Astrocyte (in vitro differentiated cells and primary cell): ENCODE measurements at regions not wholly inside any gene's neighbourhood (a gene's known extent, or its start where the extent isn't known, plus 50 kb on each side); places are given as distances from the start of the nearest gene placed in this dataset.

Experiments used
- DNase-seq: peaks from one replicate; pipeline ENCODE4 v3.0.0-alpha.2; 2010; ENCODE audit warnings: low read depth
- FAIRE-seq: peaks from 2 replicates; lab custom pipeline; 2011; peaks lifted over from hg19 to GRCh38; lab: Jason Lieb, UNC
- H2AFZ ChIP-seq: 2 replicates; pipeline ENCODE4 v1.6.0; 2012; ENCODE audit warnings: low read depth, low read length, inconsistent platforms
- H3K27ac ChIP-seq: 2 replicates; pipeline ENCODE4 v1.5.1; 2011; ENCODE audit warnings: low read depth, low read length, inconsistent platforms
- H3K27me3 ChIP-seq: 2 replicates; pipeline ENCODE4 v1.6.0; 2011; ENCODE audit warnings: low read length, inconsistent platforms; ENCODE audit not compliant: insufficient read depth
- H3K36me3 ChIP-seq: 2 replicates; pipeline ENCODE4 v1.5.1; 2011; ENCODE audit warnings: low read length, inconsistent platforms; ENCODE audit not compliant: insufficient read depth
- H3K4me1 ChIP-seq: 2 replicates; pipeline ENCODE4 v1.5.1; 2011; ENCODE audit warnings: low read length, inconsistent platforms; ENCODE audit not compliant: insufficient read depth
- H3K4me2 ChIP-seq: 2 replicates; pipeline ENCODE4 v1.6.0; 2012; ENCODE audit warnings: low read length, inconsistent platforms
- H3K4me3 ChIP-seq: 2 replicates; pipeline ENCODE4 v1.5.1; 2011; ENCODE audit warnings: low read depth, mild to moderate bottlenecking, low read length, inconsistent platforms; ENCODE audit not compliant: insufficient read depth
- H3K79me2 ChIP-seq: 2 replicates; pipeline ENCODE4 v1.6.0; 2012; ENCODE audit warnings: mild to moderate bottlenecking, low read length, inconsistent platforms; ENCODE audit not compliant: insufficient read depth
- H3K9ac ChIP-seq: 2 replicates; pipeline ENCODE4 v1.6.0; 2012; ENCODE audit warnings: mild to moderate bottlenecking, low read length, inconsistent platforms
- H3K9me3 ChIP-seq: 2 replicates; pipeline ENCODE4 v1.5.1; 2012; ENCODE audit warnings: low read depth, mild to moderate bottlenecking, low read length, inconsistent platforms; ENCODE audit not compliant: insufficient read depth
- H4K20me1 ChIP-seq: 2 replicates; pipeline ENCODE4 v1.6.0; 2012; ENCODE audit warnings: low read length, inconsistent platforms; ENCODE audit not compliant: insufficient read depth
- H3K27ac Mint-ChIP-seq: one replicate; pipeline ENCODE4 v1.8.0; 2021; ENCODE audit warnings: mild to moderate bottlenecking, mixed read lengths; ENCODE audit not compliant: unreplicated experiment
- H3K27me3 Mint-ChIP-seq: one replicate; pipeline ENCODE4 v1.8.0; 2021; ENCODE audit warnings: low read depth, mixed read lengths; ENCODE audit not compliant: unreplicated experiment
- H3K36me3 Mint-ChIP-seq: one replicate; pipeline ENCODE4 v1.8.0; 2021; ENCODE audit warnings: low read depth, mixed read lengths; ENCODE audit not compliant: unreplicated experiment
- H3K4me1 Mint-ChIP-seq: one replicate; pipeline ENCODE4 v1.8.0; 2021; ENCODE audit warnings: low read depth, mixed read lengths; ENCODE audit not compliant: unreplicated experiment
- H3K4me3 Mint-ChIP-seq: one replicate; pipeline ENCODE4 v1.8.0; 2021; ENCODE audit warnings: mild to moderate bottlenecking, moderate library complexity, mixed read lengths; ENCODE audit not compliant: unreplicated experiment
- H3K9me3 Mint-ChIP-seq: one replicate; pipeline ENCODE4 v1.8.0; 2021; ENCODE audit warnings: mild to moderate bottlenecking, mixed read lengths; ENCODE audit not compliant: unreplicated experiment
- EZH2 ChIP-seq: IDR thresholded peaks from 2 replicates; pipeline ENCODE4 v1.6.1; 2012; ENCODE audit warnings: mild to moderate bottlenecking, low read length, inconsistent platforms; ENCODE audit not compliant: insufficient read depth
- TF ChIP-seq, protein P1 (sequence below): IDR thresholded peaks from 2 replicates; pipeline ENCODE4 v1.5.1; 2011; ENCODE audit warnings: low read depth, mild to moderate bottlenecking, inconsistent platforms, low read length, moderate library complexity; ENCODE audit not compliant: insufficient read depth

DNA sequence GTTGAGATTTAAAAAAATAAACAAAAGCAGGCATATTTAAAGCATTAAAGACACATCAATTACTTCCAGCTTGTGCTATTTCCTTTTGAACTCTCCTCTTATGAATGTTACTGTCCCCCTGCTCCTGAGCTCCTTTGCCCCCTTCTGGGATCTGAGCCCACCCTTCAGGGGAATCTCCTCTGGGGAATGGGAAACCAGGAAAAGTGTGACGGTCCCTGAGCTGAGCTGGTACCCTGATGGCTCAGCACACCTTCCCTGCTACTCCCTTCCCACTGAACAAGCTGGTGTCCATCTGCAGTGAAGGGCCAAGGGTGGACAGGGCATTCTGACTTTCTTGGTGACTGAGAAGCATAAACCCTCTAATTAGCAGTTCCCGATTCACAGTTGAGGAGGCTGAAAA is 356.3 kb downstream of the PTEN start:
- Histone ChIP-seq H3K4me2 (no peak overlapping the region), H3K4me3 (no peak overlapping the region), H3K27ac (no peak overlapping the region), H3K27me3 (no peaks in the 10 kb centered on the region), H3K9ac (no peak overlapping the region), H3K79me2 (no peaks in the 10 kb centered on the region), H3K9me3 (no peaks in the 10 kb centered on the region), H3K4me1 (no peaks in the 10 kb centered on the region), H3K36me3 (no peaks in the 10 kb centered on the region), H4K20me1 (no peaks in the 10 kb centered on the region), H2AFZ (no peak overlapping the region)
- H3K27me3 Mint-ChIP-seq: peaks cover 4% of the 10 kb centered on the region
- H3K27ac Mint-ChIP-seq: no peak overlapping the region
- no peaks in the 10 kb centered on the region for H3K4me1 Mint-ChIP-seq
- FAIRE-seq (no peak), DNase-seq (no peak)
- no peaks in the 10 kb centered on the region for H3K9me3 Mint-ChIP-seq
- H3K36me3 Mint-ChIP-seq: no peaks in the 10 kb centered on the region
- TF ChIP-seq, protein P1, sequence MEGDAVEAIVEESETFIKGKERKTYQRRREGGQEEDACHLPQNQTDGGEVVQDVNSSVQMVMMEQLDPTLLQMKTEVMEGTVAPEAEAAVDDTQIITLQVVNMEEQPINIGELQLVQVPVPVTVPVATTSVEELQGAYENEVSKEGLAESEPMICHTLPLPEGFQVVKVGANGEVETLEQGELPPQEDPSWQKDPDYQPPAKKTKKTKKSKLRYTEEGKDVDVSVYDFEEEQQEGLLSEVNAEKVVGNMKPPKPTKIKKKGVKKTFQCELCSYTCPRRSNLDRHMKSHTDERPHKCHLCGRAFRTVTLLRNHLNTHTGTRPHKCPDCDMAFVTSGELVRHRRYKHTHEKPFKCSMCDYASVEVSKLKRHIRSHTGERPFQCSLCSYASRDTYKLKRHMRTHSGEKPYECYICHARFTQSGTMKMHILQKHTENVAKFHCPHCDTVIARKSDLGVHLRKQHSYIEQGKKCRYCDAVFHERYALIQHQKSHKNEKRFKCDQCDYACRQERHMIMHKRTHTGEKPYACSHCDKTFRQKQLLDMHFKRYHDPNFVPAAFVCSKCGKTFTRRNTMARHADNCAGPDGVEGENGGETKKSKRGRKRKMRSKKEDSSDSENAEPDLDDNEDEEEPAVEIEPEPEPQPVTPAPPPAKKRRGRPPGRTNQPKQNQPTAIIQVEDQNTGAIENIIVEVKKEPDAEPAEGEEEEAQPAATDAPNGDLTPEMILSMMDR: no peak
- TF ChIP-seq EZH2: no peak
- no peak overlapping the region for H3K4me3 Mint-ChIP-seq

- H3K36me3 ChIP-seq: no peaks in the 10 kb centered on the region
- no peak overlapping the region for H3K4me3 ChIP-seq
- H3K4me2 ChIP-seq: no peak overlapping the region
- DNase-seq (no peak), FAIRE-seq (no peak)
- Mint-ChIP-seq H3K4me3 (no peak overlapping the region), H3K27me3 (peaks cover 4% of the 10 kb centered on the region), H3K4me1 (no peaks in the 10 kb centered on the region), H3K27ac (no peak overlapping the region), H3K9me3 (no peaks in the 10 kb centered on the region), H3K36me3 (no peaks in the 10 kb centered on the region)
- no peaks in the 10 kb centered on the region for H3K79me2 ChIP-seq
- H3K9me3 ChIP-seq: no peaks in the 10 kb centered on the region
- no peaks in the 10 kb centered on the region for H3K4me1 ChIP-seq
- H2AFZ ChIP-seq: no peak overlapping the region
- H4K20me1 ChIP-seq: no peaks in the 10 kb centered on the region
- no peak overlapping the region for H3K9ac ChIP-seq
- TF ChIP-seq, protein P1: no peak
- TF ChIP-seq EZH2: no peak
- no peak overlapping the region for H3K27ac ChIP-seq
- no peaks in the 10 kb centered on the region for H3K27me3 ChIP-seq
Measured at GRCh38 chr10:88221010-88221973, 357.9 kb downstream of the PTEN start.

DNA sequence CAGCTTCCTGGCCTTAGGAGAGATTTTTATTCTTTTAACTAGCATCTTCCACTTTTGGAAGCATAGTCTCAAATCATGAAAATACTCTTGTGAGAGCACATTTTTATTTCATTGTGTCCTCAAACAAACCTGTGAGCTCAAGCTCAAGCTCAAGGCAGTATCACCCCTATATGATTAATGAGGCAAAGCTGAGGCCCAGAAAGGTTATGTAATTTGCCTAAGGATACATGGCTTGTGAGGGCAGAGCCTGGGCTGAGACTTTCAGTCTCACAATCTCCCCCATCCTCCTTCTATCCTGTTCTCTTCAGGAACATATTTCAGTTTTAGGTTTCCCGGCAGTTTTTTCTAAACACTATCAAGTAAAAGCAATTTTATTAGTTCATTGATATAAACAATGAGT is 359.5 kb downstream of the PTEN start:
- no peak for FAIRE-seq
- H3K4me2 ChIP-seq: no peak overlapping the region
- no peak for DNase-seq
- H3K4me3 Mint-ChIP-seq: no peak overlapping the region
- no peaks in the 10 kb centered on the region for H3K9me3 ChIP-seq
- H3K27ac ChIP-seq: no peak overlapping the region
- H3K79me2 ChIP-seq: no peaks in the 10 kb centered on the region
- no peaks in the 10 kb centered on the region for H3K9me3 Mint-ChIP-seq
- no peaks in the 10 kb centered on the region for H3K27me3 ChIP-seq
- H3K9ac ChIP-seq: no peak overlapping the region
- no peaks in the 10 kb centered on the region for H3K4me1 ChIP-seq
- peaks cover 2% of the 10 kb centered on the region for H3K4me1 Mint-ChIP-seq
- TF ChIP-seq, protein P1: no peak
- TF ChIP-seq EZH2: no peak
- H3K36me3 ChIP-seq: no peaks in the 10 kb centered on the region
- H2AFZ ChIP-seq: no peak overlapping the region
- H3K36me3 Mint-ChIP-seq: no peaks in the 10 kb centered on the region
- H3K4me3 ChIP-seq: no peak overlapping the region
- H4K20me1 ChIP-seq: no peaks in the 10 kb centered on the region
- H3K27me3 Mint-ChIP-seq: peaks cover 4% of the 10 kb centered on the region
- no peak overlapping the region for H3K27ac Mint-ChIP-seq
